MM.1S (cell line): ENCODE measurements at regions not wholly inside any gene's neighbourhood (a gene's known extent, or its start where the extent isn't known, plus 50 kb on each side); places are given as distances from the start of the nearest gene placed in this dataset.

Source experiments
- DNase-seq: peaks from one replicate; pipeline ENCODE4 v3.0.0-alpha.2; 2015
- H2AFZ ChIP-seq: fragments of 300-600 bp; sonication (generic); 2 replicates; pipeline ENCODE4 v1.6.0; 2016; ENCODE audit warnings: antibody characterized with exemption, low read length
- H3F3A ChIP-seq: fragments of 300-600 bp; sonication (generic); 2 replicates; pipeline ENCODE4 v1.6.1; 2016; ENCODE audit warnings: mild to moderate bottlenecking, antibody characterized with exemption, low read length, moderate library complexity, mixed read lengths; ENCODE audit not compliant: insufficient read depth
- H3K27ac ChIP-seq: fragments of 300-600 bp; sonication (generic); 2 replicates; pipeline ENCODE4 v1.5.1; 2016; ENCODE audit warnings: mild to moderate bottlenecking, low read length
- H3K27me3 ChIP-seq: fragments of 300-600 bp; sonication (generic); replicated peaks from 2 replicates; pipeline ENCODE4 v1.6.0; 2016; ENCODE audit warnings: low read length; ENCODE audit not compliant: insufficient read depth
- H3K36me3 ChIP-seq: fragments of 300-600 bp; sonication (generic); replicated peaks from 2 replicates; pipeline ENCODE4 v1.6.1; 2016; ENCODE audit warnings: mild to moderate bottlenecking, low read length, mixed read lengths; ENCODE audit not compliant: insufficient read depth
- H3K4me1 ChIP-seq: fragments of 300-600 bp; sonication (generic); 2 replicates; pipeline ENCODE4 v1.6.1; 2016; ENCODE audit warnings: low read length, mixed read lengths
- H3K4me2 ChIP-seq: fragments of 300-600 bp; sonication (generic); 2 replicates; pipeline ENCODE4 v1.6.0; 2016; ENCODE audit warnings: low read depth, low read length
- H3K4me3 ChIP-seq: fragments of 300-600 bp; sonication (generic); 2 replicates; pipeline ENCODE4 v1.5.1; 2016; ENCODE audit warnings: low read length, mixed read lengths
- H3K79me2 ChIP-seq: fragments of 300-600 bp; sonication (generic); 2 replicates; pipeline ENCODE4 v1.6.1; 2016; ENCODE audit warnings: mixed run types, low read length, mixed read lengths
- H3K9ac ChIP-seq: fragments of 300-600 bp; sonication (generic); 2 replicates; pipeline ENCODE4 v1.6.1; 2016; ENCODE audit warnings: low read length, mixed read lengths
- H3K9me2 ChIP-seq: fragments of 300-600 bp; sonication (generic); replicated peaks from 2 replicates; pipeline ENCODE4 v1.6.1; 2016; ENCODE audit warnings: mild to moderate bottlenecking, low read length, mixed read lengths; ENCODE audit not compliant: insufficient read depth
- H3K9me3 ChIP-seq: fragments of 300-600 bp; sonication (generic); replicated peaks from 2 replicates; pipeline ENCODE4 v1.6.1; 2016; ENCODE audit warnings: mild to moderate bottlenecking, low read length, mixed read lengths; ENCODE audit not compliant: insufficient read depth
- H4K20me1 ChIP-seq: fragments of 300-600 bp; sonication (generic); 2 replicates; pipeline ENCODE4 v1.6.1; 2016; ENCODE audit warnings: mild to moderate bottlenecking, low read length, moderate library complexity, mixed read lengths; ENCODE audit not compliant: insufficient read depth
- EZH2 ChIP-seq: fragments of 300-600 bp; sonication (generic); optimal IDR thresholded peaks from 2 replicates; pipeline ENCODE3; 2017; ENCODE audit warnings: low read depth, mild to moderate bottlenecking, antibody characterized with exemption, low read length, mixed read lengths
- EZH2phosphoT487 ChIP-seq: fragments of 300-600 bp; sonication (generic); IDR thresholded peaks from 2 replicates; pipeline ENCODE4 v1.6.1; 2018; ENCODE audit warnings: antibody characterized with exemption, low read length
- TF ChIP-seq, protein P1 (sequence below): fragments of 300-600 bp; sonication (generic); IDR thresholded peaks from 2 replicates; pipeline ENCODE4 v1.5.1; 2016; ENCODE audit warnings: antibody characterized with exemption, low read length, mixed read lengths

DNA sequence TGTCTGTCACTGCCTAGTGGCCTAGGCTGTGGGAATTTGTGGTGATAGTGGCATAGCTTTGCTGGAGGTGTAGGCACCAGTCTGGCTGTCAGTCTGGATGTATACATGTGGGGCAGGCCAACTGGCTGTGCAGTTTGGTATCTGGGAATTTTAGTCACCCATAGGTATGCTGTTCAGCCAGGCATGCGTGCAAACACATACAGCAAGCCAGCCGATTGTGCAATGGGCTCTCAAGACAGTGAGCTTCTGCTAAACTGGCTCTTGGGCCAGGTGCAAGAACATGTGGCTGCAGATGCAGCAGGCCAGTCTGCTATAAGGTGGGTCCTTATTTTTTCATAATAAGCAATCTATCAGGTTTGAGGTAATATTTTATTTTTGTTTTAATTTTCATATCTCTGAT is 87.1 kb upstream of the PLSCR5 start:
- TF ChIP-seq EZH2: no peak
- TF ChIP-seq, protein P1, sequence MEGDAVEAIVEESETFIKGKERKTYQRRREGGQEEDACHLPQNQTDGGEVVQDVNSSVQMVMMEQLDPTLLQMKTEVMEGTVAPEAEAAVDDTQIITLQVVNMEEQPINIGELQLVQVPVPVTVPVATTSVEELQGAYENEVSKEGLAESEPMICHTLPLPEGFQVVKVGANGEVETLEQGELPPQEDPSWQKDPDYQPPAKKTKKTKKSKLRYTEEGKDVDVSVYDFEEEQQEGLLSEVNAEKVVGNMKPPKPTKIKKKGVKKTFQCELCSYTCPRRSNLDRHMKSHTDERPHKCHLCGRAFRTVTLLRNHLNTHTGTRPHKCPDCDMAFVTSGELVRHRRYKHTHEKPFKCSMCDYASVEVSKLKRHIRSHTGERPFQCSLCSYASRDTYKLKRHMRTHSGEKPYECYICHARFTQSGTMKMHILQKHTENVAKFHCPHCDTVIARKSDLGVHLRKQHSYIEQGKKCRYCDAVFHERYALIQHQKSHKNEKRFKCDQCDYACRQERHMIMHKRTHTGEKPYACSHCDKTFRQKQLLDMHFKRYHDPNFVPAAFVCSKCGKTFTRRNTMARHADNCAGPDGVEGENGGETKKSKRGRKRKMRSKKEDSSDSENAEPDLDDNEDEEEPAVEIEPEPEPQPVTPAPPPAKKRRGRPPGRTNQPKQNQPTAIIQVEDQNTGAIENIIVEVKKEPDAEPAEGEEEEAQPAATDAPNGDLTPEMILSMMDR: no peak
- no peak for TF ChIP-seq EZH2phosphoT487
- Histone ChIP-seq H3K9ac (no peak overlapping the region), H2AFZ (no peak overlapping the region), H3K9me2 (no peaks in the 10 kb centered on the region), H3K27ac (no peak overlapping the region), H3K79me2 (no peaks in the 10 kb centered on the region), H4K20me1 (no peaks in the 10 kb centered on the region), H3K36me3 (no peaks in the 10 kb centered on the region), H3K4me1 (no peaks in the 10 kb centered on the region), H3K4me2 (no peak overlapping the region), H3K4me3 (no peak overlapping the region), H3K27me3 (no peaks in the 10 kb centered on the region), H3F3A (no peaks in the 10 kb centered on the region), H3K9me3 (no peaks in the 10 kb centered on the region)
- no peak for DNase-seq

DNA sequence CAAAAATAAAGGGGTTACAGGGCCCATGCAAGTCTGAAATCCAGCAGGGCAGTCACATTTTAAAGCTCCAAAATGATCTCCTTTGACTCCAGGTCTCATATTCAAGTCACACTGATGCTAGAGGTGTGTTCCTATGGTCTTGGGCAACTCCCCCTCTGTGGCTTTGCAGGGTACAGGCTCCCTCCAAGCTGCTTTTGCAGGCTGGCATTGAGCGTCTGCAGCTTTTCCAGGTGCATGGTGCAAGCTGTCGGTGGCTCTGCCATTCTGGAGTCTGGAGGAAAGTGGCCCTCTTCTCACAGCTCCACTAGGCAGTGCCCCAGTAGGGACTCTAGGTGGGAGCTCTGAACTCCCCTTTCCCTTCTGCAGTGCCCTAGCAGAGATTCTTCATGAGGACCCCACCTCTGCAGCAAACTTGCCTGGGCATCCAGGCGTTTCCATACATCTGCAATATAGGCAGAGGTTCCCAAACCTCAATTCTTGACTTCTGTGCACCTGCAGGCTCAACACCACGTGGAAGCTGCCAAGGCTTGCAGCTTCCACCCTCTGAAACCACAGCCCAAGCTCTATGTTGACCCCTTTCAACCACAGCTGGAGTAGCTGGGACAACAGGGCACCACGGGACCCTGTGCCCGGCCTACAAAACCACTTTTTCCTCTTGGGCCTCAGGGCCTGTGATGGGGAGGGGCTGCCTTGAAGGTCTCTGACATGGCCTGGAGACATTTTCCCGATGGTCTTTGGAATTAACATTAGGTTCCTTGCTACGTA is 80.1 kb upstream of the PLSCR5 start:
- TF ChIP-seq EZH2phosphoT487 (no peak), EZH2 (no peak)
- TF ChIP-seq, protein P1: no peak
- Histone ChIP-seq H3K27me3 (no peaks in the 10 kb centered on the region), H3K4me2 (no peak overlapping the region), H3F3A (no peaks in the 10 kb centered on the region), H3K9me3 (no peaks in the 10 kb centered on the region), H4K20me1 (no peaks in the 10 kb centered on the region), H3K79me2 (no peaks in the 10 kb centered on the region), H2AFZ (no peak overlapping the region), H3K27ac (no peak overlapping the region), H3K4me3 (no peak overlapping the region), H3K9me2 (no peaks in the 10 kb centered on the region), H3K9ac (no peak overlapping the region), H3K36me3 (no peaks in the 10 kb centered on the region), H3K4me1 (no peaks in the 10 kb centered on the region)
- DNase-seq: peak; percentile 42

DNA sequence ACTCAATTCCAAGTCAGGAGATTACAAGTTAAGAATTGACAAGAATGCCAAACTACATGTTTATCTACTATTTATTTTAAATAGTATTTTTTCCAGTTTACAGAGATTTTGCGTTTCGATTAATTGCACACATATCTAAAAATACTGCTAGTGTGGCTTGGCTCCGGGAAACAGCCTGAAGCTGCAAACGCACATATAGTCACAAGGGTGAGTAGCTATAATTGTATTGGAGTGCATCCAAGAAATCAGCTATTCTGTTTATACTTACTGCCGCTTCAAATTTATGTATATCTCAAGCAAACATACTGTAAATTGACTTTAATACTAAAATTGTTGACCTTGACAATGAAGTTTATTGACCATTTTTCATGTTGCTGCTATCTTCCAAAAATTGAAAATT is 77.0 kb upstream of the PLSCR5 start:
- Histone ChIP-seq H3K9me3 (no peaks in the 10 kb centered on the region), H3K4me3 (no peak overlapping the region), H2AFZ (no peak overlapping the region), H3K27ac (no peak overlapping the region), H3K79me2 (no peaks in the 10 kb centered on the region), H4K20me1 (no peaks in the 10 kb centered on the region), H3K4me2 (no peak overlapping the region), H3K36me3 (no peaks in the 10 kb centered on the region), H3K4me1 (no peaks in the 10 kb centered on the region), H3K27me3 (no peaks in the 10 kb centered on the region), H3K9ac (no peak overlapping the region), H3F3A (no peaks in the 10 kb centered on the region), H3K9me2 (no peaks in the 10 kb centered on the region)
- DNase-seq: no peak
- TF ChIP-seq EZH2 (no peak), EZH2phosphoT487 (no peak)
- TF ChIP-seq, protein P1: no peak
